ENCODE measurements at regions not wholly inside any gene's neighbourhood (a gene's known extent, or its start where the extent isn't known, plus 50 kb on each side); places are given as distances from the start of the nearest gene placed in this dataset.
"Not testable (repeated sequence)": the region's sequence is repeated elsewhere in the genome, so short reads cannot be mapped to it uniquely, and the experiment has no call there.

DNA sequence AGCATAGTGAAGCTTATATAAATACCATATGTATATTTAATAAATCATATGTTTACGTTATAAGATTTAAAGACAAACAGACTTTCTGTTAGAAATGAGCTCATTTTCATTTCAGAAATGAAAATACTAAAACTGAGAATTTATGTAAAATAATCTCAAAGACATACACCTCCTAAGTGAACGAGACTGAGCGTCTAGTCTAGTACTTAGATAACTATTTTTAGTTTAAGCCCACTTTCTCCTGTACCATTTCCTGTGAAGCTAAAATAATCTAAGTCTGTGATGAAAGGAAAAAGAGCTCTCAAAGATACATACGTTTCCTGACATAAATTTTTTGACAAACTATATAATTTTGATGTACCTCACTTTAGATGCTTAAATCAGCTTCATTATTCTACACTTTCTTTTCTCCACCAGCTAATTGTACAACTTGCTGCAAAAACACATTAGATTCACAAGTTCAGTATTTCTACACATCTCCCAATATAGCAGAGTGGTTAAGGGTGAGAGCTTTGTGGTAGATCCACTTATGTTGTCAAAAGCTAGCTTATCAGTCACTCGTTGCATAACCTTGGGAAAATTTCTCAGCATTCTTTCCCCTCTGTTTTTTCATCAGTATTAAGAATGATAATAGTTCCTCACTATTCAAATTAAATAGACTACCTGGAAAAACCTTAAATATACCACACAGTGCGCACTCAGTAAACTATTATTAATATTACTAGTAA lies 703.0 kb downstream of the PLOD2 start:
- 63 to 70% methylated on average over 6 of the region's 6 CpGs for WGBS, 2 donors
- intact Hi-C loops (cut with DNase I): no loop called here
- Histone ChIP-seq H3K4me1 (peaks cover 0 to 6% (median 0%) of the 10 kb centered on the region in 4 donors), H3K36me3 (no peaks in the 10 kb centered on the region), H3K27me3 (no peaks in the 10 kb centered on the region), H3K4me3 (no peak overlapping the region), H3K27ac (no peak overlapping the region), H3K9me3 (no peaks in the 10 kb centered on the region)
- TF ChIP-seq CTCF (IDR thresholded peaks at IDR 0.05) (no peak), POLR2A (IDR thresholded peaks at IDR 0.05) (no peak), EP300 (IDR thresholded peaks at IDR 0.05) (no peak), POLR2AphosphoS5 (IDR thresholded peaks at IDR 0.05) (no peak)
- no peak for DNase-seq

DNA sequence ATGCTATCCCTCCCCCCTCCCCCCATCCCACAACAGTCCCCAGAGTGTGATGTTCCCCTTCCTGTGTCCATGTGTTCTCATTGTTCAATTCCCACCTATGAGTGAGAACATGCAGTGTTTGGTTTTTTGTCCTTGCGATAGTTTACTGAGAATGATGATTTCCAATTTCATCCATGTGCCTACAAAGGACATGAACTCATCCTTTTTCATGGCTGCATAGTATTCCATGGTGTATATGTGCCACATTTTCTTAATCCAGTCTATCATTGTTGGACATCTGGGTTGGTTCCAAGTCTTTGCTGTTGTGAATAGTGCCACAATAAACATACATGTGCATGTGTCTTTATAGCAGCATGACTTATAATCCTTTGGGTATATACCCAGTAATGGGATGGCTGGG lies 701.3 kb downstream of the PLOD2 start:
- H3K4me3 ChIP-seq; DNase-seq; H3K36me3 ChIP-seq; H3K4me1 ChIP-seq; H3K9me3 ChIP-seq; intact Hi-C loops (cut with DNase I); H3K27ac ChIP-seq; H3K27me3 ChIP-seq: not testable (repeated sequence)
- WGBS, 2 donors: 100% methylated on average over 1 of the region's 1 CpG; no CpG with 5 or more reads in 1 of the 2 donors

DNA sequence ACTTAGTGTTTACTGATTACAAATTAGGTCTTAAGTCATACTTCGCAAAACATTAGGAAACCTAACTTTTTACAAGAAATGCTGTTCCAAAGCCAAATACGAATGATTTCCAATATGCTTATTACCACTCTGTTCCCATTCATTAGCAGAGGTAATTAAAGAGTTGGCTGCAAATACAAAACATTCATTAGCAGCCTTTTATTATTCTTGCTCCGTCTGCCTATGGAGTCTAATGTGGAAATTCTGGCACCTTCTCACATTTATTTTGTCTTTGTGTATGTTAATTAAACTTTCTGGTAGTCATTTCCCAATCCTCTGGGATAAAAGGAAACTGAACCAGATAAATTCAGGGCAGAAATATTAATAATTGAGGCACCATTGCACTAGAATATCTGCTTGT lies 689.0 kb downstream of the PLOD2 start:
- no peak overlapping the region for H3K4me3 ChIP-seq
- WGBS, 2 donors: 76 to 85% methylated on average over 3 of the region's 3 CpGs
- intact Hi-C loops (cut with DNase I): no loop called here

DNA sequence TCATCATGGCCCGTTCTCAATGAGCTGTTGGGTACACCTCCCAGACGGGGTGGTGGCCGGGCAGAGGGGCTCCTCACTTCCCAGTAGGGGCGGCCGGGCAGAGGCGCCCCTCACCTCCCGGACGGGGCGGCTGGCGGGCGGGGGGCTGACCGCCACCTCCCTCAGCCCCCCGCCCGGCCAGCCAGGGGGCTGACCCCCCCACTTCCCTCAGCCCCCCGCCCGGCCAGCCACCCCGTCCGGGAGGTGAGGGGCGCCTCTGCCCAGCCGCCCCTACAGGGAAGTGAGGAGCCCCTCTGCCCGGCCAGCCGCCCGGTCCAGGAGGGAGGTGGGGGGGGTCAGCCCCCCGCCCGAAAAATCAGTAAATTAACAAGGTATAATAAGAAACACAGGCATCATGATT lies 678.2 kb downstream of the PLOD2 start:
- 93 to 95% methylated on average over 19 of the region's 25 CpGs for WGBS, 2 donors
- intact Hi-C loops (cut with DNase I): not testable (repeated sequence)

More for the DNA sequence above, 689.0 kb downstream of the PLOD2 start:
- no peak for TF ChIP-seq POLR2AphosphoS5 (IDR thresholded peaks at IDR 0.05)
- Histone ChIP-seq H3K36me3 (no peaks in the 10 kb centered on the region), H3K4me1 (no peaks in the 10 kb centered on the region), H3K9me3 (no peaks in the 10 kb centered on the region), H3K27ac (no peak overlapping the region), H3K27me3 (no peaks in the 10 kb centered on the region)
- DNase-seq: no peak

DNA sequence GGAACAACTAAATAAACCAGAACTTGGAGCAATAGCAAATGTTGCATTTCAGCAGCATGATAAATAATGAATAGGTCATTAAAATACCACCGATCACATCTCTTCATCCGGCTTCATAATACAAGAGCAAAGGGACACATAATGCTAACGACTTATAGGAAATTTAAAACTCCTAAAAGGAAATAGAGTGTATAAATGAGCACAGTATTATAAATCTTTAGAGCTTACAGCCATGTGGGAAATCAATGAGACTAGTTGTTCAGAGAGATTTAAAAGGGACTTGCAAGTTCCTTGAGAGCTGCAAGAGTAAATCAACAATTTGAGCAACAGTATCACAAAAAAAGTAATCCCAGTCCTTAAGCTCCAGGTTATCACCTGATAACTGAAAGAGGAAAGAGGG lies 677.0 kb downstream of the PLOD2 start:
- DNase-seq: no peak
- Histone ChIP-seq H3K27ac (no peak overlapping the region), H3K4me3 (no peak overlapping the region), H3K9me3 (no peaks in the 10 kb centered on the region), H3K27me3 (no peaks in the 10 kb centered on the region), H3K36me3 (no peaks in the 10 kb centered on the region), H3K4me1 (no peaks in the 10 kb centered on the region)
- TF ChIP-seq CTCF (IDR thresholded peaks at IDR 0.05) (no peak), EP300 (IDR thresholded peaks at IDR 0.05) (no peak), POLR2AphosphoS5 (IDR thresholded peaks at IDR 0.05) (no peak), POLR2A (IDR thresholded peaks at IDR 0.05) (no peak)
- intact Hi-C loops (cut with DNase I): no loop called here
- WGBS, 2 donors: 67 to 73% methylated on average over 3 of the region's 3 CpGs

More for the DNA sequence above, 678.2 kb downstream of the PLOD2 start:
- DNase-seq, H3K4me1 ChIP-seq, H3K27me3 ChIP-seq, H3K27ac ChIP-seq, H3K36me3 ChIP-seq, H3K9me3 ChIP-seq, H3K4me3 ChIP-seq: not testable (repeated sequence)

DNA sequence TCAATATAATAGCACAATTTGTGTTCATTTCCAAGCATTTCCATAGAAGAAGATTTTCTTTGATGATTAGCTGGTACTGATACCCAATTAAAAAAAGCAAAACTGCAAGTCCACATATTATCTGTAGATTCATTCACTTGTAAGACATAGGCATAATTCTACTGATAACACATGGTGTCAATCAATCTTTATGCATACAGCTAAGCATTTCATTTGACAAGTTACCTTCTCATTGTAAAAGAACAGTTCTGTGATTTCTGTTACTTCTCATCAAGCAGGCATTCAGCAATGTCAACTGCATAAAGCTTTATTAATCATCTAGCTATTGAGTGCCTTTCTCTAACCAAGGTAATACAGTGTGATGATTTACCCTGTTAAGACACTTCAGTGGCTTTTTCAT lies 672.0 kb downstream of the PLOD2 start:
- H3K4me1 ChIP-seq: no peaks in the 10 kb centered on the region
- H3K27me3 ChIP-seq: no peaks in the 10 kb centered on the region
- no peak overlapping the region for H3K27ac ChIP-seq
- DNase-seq: no peak
- intact Hi-C loops (cut with DNase I): no loop called here
- TF ChIP-seq CTCF (IDR thresholded peaks at IDR 0.05): no peak
- TF ChIP-seq POLR2AphosphoS5 (IDR thresholded peaks at IDR 0.05): no peak
- TF ChIP-seq EP300 (IDR thresholded peaks at IDR 0.05): no peak
- TF ChIP-seq POLR2A (IDR thresholded peaks at IDR 0.05): no peak
- H3K9me3 ChIP-seq: no peaks in the 10 kb centered on the region
- no peak overlapping the region for H3K4me3 ChIP-seq
- no peaks in the 10 kb centered on the region for H3K36me3 ChIP-seq

Data from sigmoid colon (tissue), 6 donors.